HG03108 (cell line): ENCODE measurements at regions not wholly inside any gene's neighbourhood (a gene's known extent, or its start where the extent isn't known, plus 50 kb on each side); places are given as distances from the start of the nearest gene placed in this dataset.

ENCODE experiments used
- ATAC-seq: cut with Tn5 transposase; IDR thresholded peaks from one replicate; pipeline ENCODE4 v1.9.1; 2021; ENCODE audit warnings: moderate library complexity; ENCODE audit not compliant: unreplicated experiment

DNA sequence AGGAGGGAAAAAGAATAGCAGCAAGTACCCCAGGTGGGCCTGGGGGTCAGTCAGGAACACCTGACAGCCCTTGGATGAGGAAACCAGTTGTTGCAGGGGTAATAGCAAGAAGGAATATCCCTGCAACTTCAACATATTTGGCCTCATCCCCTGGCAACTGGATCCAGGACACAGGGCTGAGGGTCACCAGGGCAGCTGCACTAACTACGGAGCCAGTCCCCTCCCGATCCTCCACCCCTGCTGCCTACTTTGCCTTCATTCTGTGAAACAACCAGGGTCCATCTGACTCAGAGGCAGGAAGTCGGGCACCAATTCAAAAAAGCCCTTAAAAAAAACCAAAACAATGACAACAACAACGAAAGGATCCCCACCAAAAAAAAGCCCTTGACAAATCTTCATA, 52.9 kb downstream of the FRMPD3 start:
- ATAC-seq, result no peak

DNA sequence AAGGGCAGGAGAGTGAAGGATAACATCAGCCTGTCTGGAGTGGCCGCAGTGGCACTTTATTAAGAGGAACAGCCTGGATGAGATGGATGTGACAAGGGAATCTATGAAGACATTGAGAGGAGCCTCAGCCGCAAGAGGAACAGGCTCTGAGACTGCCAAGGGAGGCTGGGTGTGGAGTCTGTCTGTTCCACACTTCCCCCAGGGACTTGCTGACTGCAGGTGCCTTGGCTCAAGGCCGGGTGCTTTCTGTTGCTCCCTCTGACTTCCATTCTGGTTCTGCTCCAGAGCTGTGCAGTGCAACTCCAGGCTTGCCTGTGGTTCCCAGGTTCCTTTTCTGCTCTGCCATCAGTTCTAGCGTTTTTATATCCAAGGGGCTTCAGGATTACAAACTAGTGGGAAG, 54.6 kb downstream of the FRMPD3 start:
- ATAC-seq, result no peak

GRCh38 chrX:107505223-107505622, 55.8 kb downstream of the FRMPD3 start:
- ATAC-seq, result no peak

DNA sequence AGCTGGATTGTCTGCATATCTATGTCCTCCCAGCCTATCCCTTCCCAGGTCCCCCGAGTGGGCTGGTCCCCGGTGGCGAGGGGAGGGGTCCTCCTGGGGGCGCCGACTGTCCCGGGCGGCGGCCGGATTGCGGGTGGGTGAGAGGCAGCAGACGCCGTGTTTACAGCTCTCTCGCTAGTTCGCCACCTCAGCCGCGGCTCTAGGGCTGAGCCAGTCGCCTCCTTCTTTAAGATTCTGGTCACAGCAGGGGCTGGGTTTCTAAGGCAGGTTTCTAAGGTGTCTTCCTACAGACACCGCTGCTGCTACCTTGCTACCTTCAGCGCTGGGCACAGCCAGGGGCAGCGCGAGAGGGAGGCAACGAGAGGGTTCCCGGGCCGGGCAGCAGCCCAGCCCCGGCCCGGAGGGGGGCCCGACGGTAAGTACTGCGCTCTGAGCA, 57.2 kb downstream of the FRMPD3 start:
- ATAC-seq, result no peak

DNA sequence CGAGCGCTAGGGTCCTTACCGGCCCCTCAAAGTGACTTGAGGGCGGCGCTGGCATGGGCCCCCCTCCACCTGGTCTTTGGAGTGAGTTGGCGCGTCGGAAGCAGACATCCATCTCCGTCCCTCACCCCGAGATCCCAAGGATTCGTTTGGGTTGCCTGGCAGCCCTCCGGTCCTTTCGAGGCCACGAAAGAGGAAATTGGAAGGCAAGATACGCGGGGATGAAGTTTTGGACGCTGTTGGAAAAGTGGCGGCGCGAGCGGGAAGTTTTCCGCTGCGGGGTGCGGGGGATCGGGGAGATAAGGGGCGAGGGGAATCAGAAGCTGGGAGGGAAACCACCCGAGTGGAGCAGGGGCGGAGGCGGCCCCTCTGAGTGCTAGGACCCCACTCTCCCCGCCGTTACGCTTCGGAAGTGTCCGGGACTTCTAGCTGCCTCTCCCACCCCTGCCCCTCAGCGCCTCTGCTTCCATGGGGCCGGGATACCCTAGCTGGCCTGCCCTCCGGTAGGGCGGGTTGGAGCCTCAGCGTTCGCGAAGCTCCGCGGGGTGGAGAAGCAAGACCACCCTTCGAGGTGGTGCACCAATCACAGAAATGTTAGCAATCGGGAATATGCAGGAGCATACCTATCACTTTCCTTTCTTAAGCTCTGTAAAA, 57.8 kb downstream of the FRMPD3 start:
- ATAC-seq, result no peak

GRCh38 chrX:107507744-107508117, 58.3 kb downstream of the FRMPD3 start:
- no peak for ATAC-seq

- no peak for ATAC-seq
Observed at GRCh38 chrX:107508925-107509324, 59.5 kb downstream of the FRMPD3 start.

DNA sequence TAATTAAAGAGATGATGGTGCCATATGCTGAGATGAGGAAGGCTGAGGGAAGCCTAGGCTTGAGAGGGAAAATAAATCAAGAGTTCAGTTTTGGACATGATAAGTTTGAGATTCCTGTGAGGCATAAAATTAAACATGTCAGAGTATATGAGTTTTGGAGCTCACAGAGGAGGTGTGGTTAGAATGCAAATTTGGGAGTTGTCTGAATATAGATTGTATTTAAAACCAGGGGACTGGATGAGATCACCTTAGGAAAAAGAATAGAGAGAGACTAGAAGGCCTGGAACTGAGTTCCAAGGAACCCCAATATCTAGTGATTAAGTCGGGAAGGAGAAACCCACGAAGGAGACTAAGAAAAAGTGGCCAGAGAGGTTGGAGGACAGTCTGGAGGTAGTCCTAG, 65.5 kb downstream of the FRMPD3 start:
- no peak for ATAC-seq

GRCh38 chrX:107521877-107522586, 72.6 kb downstream of the FRMPD3 start:
- ATAC-seq, result no peak

- no peak for ATAC-seq
Observed at GRCh38 chrX:107522901-107523300, 73.4 kb downstream of the FRMPD3 start.

DNA sequence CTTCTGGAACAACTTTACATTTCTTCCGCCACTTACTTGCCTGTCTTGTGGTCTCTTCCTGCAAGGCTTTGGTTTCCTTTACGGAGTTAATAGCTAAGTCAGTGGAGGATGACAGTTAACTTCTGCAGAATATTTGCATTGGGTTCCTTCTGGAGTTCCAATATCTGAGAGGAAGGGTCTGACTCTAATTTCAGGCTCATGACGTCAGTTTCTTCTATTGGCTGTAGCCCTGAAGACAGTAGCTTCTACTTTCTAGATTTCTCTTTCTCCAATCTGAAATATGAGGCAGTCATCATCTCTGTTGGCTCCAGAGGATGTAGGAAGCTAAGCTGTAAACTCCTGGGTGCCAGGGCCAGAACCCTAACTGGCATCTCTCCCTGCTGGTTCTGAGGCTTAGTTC, 76.7 kb downstream of the FRMPD3 start:
- ATAC-seq, result no peak

GRCh38 chrX:107530141-107530540, 80.7 kb downstream of the FRMPD3 start:
- ATAC-seq, result no peak

- no peak for ATAC-seq
Observed at GRCh38 chrX:107537815-107538214, 88.4 kb downstream of the FRMPD3 start.

GRCh38 chrX:107541244-107541643, 87.1 kb upstream of the PRPS1 start:
- ATAC-seq, result no peak

GRCh38 chrX:107542040-107542439, 86.3 kb upstream of the PRPS1 start:
- ATAC-seq, result no peak

DNA sequence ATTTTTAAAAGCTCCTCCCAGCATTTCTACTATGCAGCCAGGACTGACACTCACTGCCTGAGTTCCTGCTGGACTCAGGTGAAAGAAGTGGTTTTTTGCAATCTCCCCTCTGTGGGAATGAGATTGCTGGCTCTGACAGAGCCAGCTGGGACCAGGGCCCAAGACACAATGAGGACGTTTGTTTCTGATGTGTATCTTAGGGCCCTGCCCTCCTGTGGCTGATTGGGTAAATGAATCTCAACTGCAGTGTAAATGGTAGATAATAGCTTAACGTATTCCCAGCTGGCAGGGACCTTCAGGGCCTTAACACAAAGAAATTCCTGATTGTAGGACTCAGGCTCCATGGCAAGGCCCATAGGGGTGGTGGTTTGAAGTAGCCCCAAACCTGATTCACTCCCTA, 85.8 kb upstream of the PRPS1 start:
- ATAC-seq, result no peak

- no peak for ATAC-seq
Observed at GRCh38 chrX:107547621-107548020, 80.7 kb upstream of the PRPS1 start.

DNA sequence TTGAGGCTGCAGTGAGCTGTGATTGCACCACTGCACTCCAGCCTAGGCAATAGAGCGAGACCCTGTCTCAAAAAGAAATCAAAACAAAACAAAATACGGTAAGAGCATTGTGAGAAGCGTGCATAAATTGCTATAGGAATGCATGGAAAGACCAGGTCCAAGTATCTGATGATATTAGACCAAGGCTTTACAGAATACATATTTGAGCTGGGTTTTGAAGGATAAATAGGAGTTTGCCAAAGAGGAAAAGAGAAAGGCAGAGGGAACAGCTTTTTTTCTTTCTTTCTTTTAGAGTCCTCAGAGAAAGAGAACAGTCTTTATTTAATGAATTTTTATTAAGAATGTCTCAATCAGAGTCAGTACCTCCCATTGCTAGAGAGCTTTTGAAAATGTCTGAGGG, 79.5 kb upstream of the PRPS1 start:
- ATAC-seq, result no peak

DNA sequence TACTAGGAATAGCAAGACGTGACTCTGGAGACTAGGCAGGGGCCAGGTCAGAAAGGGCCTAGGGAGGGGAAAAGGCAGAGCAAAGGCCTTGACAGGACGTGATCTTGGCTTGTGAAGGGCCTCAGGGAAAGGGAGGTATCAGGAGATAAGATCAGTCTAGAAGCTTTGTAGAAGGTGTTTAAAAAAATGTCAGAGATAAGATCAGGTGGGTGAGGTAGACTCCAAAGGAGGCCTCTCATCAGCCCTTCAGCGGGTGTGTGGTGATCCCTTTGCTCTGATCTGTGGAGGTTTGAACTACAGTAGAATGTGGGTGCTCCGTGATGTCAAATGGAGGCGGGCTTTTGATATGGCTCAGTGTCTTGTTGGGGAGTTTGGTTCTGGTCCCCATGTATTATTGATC, 78.8 kb upstream of the PRPS1 start:
- ATAC-seq, result no peak

DNA sequence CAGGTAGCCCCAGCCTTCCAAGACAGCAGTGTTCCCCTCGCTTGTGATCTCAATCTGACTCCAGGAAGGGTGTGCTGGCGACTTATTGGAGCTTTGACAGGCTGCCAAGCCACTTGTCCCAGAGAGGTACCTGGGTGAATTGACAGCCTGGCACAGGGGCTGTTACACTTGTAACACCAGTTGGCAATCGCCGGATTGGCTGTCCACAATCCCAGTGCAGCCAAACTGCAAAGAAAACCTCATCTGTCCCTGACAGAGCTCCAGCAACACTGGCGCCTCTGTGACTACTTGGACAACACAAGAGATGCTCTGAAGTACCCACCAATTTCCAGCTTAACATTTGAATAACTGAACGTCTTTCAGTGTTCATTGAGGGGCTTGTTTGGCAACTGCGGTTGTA, 76.8 kb upstream of the PRPS1 start:
- no peak for ATAC-seq

DNA sequence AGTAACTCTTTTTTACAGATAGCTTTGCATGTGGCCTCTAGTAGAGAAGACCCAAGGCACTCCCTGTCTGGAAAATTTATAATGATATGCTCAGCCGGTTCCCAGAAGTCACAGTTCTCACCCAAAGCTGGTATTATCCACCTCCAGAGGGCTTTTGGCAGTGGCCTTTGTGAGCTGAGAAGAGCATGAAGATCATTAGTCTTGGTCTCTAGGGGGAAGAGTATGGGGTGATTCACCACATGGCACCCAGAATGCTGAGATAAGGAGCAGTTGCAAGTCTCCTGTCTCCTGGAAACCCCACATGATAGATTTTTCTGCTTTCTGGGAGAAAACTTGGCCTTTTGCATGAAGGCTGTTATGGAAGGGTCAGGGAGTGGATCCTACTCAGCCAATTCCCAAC, 75.4 kb upstream of the PRPS1 start:
- no peak for ATAC-seq

DNA sequence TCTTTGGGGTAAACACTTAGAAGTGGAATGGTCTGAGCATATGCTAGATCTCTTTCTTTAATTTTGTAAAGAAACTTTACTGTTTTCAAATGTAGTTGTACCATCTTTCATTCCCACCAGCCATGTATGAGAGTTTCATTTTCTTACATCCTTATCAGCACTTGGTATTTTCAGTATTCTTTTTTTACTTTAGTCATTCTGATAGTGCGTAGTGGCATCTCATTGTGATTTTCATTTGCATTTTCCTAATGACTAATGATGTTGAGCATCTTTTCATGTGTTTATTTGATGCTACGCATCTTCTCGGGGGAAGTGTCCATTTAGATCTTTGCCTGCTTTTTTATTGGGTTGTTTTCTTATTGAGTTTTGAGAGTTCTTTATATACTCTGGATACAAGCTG, 71.3 kb upstream of the PRPS1 start:
- ATAC-seq, result no peak

GRCh38 chrX:107559506-107559905, 68.8 kb upstream of the PRPS1 start:
- ATAC-seq, result no peak
